Cardiac muscle cell (in vitro differentiated cells and primary cell): ENCODE measurements at regions not wholly inside any gene's neighbourhood (a gene's known extent, or its start where the extent isn't known, plus 50 kb on each side); places are given as distances from the start of the nearest gene placed in this dataset.

ENCODE experiments used
- DNase-seq, 2 donors: peaks; one replicate each; pipeline versions ENCODE4 v3.0.0 to v3.0.0-alpha.2; 2010 to 2017; ENCODE audit warnings: low read depth in 1 of 2, low spot score in 1 of 2
- H3K27ac ChIP-seq: fragments of 200-600 bp; sonication (generic); 2 replicates; pipeline ENCODE4 v1.5.1; 2016
- H3K27me3 ChIP-seq: fragments of 200-600 bp; sonication (generic); 2 replicates; pipeline ENCODE4 v1.6.0; 2016; ENCODE audit warnings: control low read depth
- H3K36me3 ChIP-seq: fragments of 200-600 bp; sonication (generic); 2 replicates; pipeline ENCODE4 v1.5.1; 2016; ENCODE audit warnings: control low read depth
- H3K4me1 ChIP-seq: fragments of 200-600 bp; sonication (generic); 2 replicates; pipeline ENCODE4 v1.8.1; 2017; ENCODE audit warnings: low read depth, mild to moderate bottlenecking, mixed run types
- H3K4me3 ChIP-seq: fragments of 200-600 bp; sonication (generic); 2 replicates; pipeline ENCODE4 v1.5.1; 2016; ENCODE audit warnings: mild to moderate bottlenecking
- H3K9me3 ChIP-seq: fragments of 200-600 bp; sonication (generic); 2 replicates; pipeline ENCODE4 v1.5.1; 2017; ENCODE audit warnings: low read depth, mild to moderate bottlenecking, control low read depth
- TF ChIP-seq, protein P1 (sequence below): IDR thresholded peaks from 2 replicates; pipeline ENCODE4 v1.5.1; 2012; ENCODE audit warnings: low read depth, mild to moderate bottlenecking, low read length

DNA sequence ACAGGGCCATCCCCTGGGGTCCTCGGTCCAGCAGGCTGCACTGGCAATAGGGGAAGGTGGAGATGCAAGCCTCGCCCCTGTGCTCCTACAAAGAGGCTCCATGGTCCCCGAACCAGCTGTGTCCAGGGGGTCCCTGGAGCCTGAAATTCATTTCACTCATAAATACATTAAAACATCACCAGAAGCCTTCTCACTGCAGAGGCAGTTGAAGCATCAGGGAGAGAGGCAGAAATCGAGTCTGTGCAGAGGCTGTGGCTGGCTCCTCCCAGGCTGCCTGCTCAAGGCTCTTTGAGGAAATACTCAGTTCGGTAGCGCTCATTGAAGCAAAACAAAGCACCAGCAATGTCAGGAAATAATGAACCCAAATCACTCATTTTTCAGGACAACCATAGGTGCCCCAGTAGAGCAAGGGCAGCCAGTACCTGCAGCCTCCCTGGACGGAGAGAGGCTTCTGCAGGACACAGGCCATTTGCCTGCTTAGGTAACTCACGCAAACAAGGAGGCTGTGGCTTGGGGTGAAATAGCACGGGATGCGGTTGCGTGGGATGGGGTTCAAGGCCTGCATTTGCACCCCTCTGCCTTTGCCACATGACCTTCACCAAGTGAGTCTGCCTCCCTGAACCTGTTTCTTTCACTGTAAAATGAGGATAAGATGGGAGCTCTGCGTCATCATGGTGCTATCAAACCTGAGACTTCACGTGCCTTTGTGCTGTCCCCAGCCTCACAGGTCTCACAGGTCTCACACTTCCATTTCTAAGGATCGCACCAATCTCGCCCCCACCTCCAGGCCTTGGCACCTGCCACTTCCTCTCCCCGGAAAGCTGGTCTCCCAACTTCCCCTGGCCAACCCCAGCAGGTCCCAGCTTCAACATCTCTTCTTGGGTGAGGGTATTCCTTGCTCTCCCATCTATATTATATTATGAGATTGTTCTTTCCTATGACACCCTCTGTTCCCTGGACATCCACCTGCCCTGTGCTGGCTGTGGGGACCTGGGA, 84.3 kb upstream of the SHISAL1 start:
- TF ChIP-seq, protein P1, sequence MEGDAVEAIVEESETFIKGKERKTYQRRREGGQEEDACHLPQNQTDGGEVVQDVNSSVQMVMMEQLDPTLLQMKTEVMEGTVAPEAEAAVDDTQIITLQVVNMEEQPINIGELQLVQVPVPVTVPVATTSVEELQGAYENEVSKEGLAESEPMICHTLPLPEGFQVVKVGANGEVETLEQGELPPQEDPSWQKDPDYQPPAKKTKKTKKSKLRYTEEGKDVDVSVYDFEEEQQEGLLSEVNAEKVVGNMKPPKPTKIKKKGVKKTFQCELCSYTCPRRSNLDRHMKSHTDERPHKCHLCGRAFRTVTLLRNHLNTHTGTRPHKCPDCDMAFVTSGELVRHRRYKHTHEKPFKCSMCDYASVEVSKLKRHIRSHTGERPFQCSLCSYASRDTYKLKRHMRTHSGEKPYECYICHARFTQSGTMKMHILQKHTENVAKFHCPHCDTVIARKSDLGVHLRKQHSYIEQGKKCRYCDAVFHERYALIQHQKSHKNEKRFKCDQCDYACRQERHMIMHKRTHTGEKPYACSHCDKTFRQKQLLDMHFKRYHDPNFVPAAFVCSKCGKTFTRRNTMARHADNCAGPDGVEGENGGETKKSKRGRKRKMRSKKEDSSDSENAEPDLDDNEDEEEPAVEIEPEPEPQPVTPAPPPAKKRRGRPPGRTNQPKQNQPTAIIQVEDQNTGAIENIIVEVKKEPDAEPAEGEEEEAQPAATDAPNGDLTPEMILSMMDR = no peak
- no peaks in the 10 kb centered on the region for H3K9me3 ChIP-seq
- no peaks in the 10 kb centered on the region for H3K36me3 ChIP-seq
- no peak overlapping the region for H3K27ac ChIP-seq
- H3K4me3 ChIP-seq = no peak overlapping the region
- DNase-seq = no peak
- H3K4me1 ChIP-seq = no peaks in the 10 kb centered on the region
- H3K27me3 ChIP-seq = no peaks in the 10 kb centered on the region

DNA sequence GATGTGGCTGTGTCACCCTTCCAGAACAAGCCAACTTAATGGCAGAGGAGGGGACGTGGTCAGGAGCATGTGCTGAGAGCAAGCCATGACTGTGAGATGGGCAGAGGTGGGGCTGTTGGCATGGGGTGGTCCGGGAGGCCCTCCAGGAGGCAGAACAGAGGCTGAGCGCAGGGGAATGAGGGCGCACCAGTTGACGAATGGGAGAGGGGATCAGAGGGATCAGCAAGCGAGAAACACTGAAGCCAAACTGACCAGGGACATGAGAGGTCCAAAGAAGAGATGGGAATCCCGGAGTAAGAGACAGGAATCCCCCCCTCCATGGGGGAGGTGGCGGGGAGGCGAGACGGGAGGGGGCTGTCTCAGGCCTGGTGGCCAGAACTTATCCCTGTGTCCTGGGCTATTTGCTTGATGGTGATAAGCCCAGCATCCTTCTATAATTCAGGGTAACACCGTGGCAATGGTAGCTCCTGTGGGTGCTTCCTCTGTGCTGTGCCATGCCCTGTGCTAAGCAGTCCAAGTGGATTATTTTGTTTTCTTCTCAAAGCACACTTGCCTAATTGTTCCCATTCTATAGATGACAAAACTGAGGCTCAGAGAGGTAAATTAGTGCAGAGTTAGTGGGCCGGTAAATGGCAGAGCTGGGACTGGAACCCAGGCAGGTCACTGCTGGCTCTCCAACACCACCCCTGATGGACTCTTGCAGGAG, 83.4 kb upstream of the SHISAL1 start:
- TF ChIP-seq, protein P1 = no peak
- no peak for DNase-seq
- Histone ChIP-seq H3K9me3 (no peaks in the 10 kb centered on the region), H3K4me3 (no peak overlapping the region), H3K36me3 (no peaks in the 10 kb centered on the region), H3K27me3 (no peaks in the 10 kb centered on the region), H3K27ac (no peak overlapping the region), H3K4me1 (no peaks in the 10 kb centered on the region)

GRCh38 chr22:44395118-44396005, 82.6 kb upstream of the SHISAL1 start:
- Histone ChIP-seq H3K27ac (no peak overlapping the region), H3K36me3 (no peaks in the 10 kb centered on the region), H3K9me3 (no peaks in the 10 kb centered on the region), H3K4me3 (no peak overlapping the region), H3K4me1 (no peaks in the 10 kb centered on the region), H3K27me3 (no peaks in the 10 kb centered on the region)
- DNase-seq = no peak
- TF ChIP-seq, protein P1 = no peak

GRCh38 chr22:44394246-44395117, 81.7 kb upstream of the SHISAL1 start:
- TF ChIP-seq, protein P1 = no peak
- no peaks in the 10 kb centered on the region for H3K36me3 ChIP-seq
- H3K27me3 ChIP-seq = no peaks in the 10 kb centered on the region
- no peak overlapping the region for H3K27ac ChIP-seq
- H3K4me3 ChIP-seq = no peak overlapping the region
- no peak for DNase-seq
- no peaks in the 10 kb centered on the region for H3K4me1 ChIP-seq
- H3K9me3 ChIP-seq = no peaks in the 10 kb centered on the region
